Heart left ventricle (tissue), 13 donors: ENCODE measurements at regions not wholly inside any gene's neighbourhood (a gene's known extent, or its start where the extent isn't known, plus 50 kb on each side); places are given as distances from the start of the nearest gene placed in this dataset.

Experiments used
- POLR2A ChIP-seq, 2 donors: fragments of 450-650 bp; IDR thresholded peaks; one replicate each; pipeline ENCODE4 v1.6.1; 2017; ENCODE audit warnings: antibody characterized with exemption in 2 of 2, mild to moderate bottlenecking in 2 of 2, moderate library complexity in 2 of 2
- TF ChIP-seq, protein P1 (sequence below), 12 donors: fragments of 200-600 bp; sonication (generic) in 4 of 12; IDR thresholded peaks; one replicate each; pipeline versions ENCODE4 v1.5.0 to v1.8.0; 2018 to 2022; ENCODE audit warnings: antibody characterized with exemption in 12 of 12, mild to moderate bottlenecking in 5 of 12
- donor health status: ischemic (EF 13 %, LVEDD 7.1; RV severe dilation, severe dysfunction).
- donor health status: DM: no; HTN: yes; CAD: no.
- donor health status: DM: no; HTN: no; CAD: no.
- donor health status: ischemic (EF 25% LVEDD 6.9; RV normal size, moderate dysfunction).
- donor health status: ischemic (EF 25% LVEDD 5.7; RV mildly dilated, moderate dysfunction).
- donor health status: ischemic (EF 35%, LVEDD 5.7; RV mildly dilated, moderate dysfunction).
- donor health status: nonischemic (EF 11% LVEDD 7.7; RV severe dilation, severe dysfunction).
- donor health status: DM: yes; HTN: yes; CAD: no.
- donor health status: PGD.
- donor health status: ischemic (EF 29% LVEDD 5.4; RV normal size, mild dysfunction).
- donor health status: nonischemic (EF 23%, LVEDD 6.1; RV moderate dilation, normal function).

DNA sequence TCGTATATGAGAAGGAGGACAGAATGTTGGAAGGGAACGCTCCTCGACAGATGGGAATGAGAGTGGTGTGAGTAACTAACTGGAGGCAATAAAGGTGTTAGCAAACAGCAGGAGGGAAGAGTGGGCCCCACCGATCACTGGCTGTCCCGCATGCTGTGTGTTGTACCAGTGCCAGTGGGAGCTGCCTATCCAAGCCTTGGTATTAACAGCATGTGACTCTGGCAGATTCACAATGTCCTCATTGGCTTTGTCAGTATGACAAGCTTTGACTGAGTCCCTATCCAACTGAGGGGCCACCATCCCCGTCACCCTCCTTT is 188.3 kb downstream of the NRIP1 start:
- TF ChIP-seq, protein P1, sequence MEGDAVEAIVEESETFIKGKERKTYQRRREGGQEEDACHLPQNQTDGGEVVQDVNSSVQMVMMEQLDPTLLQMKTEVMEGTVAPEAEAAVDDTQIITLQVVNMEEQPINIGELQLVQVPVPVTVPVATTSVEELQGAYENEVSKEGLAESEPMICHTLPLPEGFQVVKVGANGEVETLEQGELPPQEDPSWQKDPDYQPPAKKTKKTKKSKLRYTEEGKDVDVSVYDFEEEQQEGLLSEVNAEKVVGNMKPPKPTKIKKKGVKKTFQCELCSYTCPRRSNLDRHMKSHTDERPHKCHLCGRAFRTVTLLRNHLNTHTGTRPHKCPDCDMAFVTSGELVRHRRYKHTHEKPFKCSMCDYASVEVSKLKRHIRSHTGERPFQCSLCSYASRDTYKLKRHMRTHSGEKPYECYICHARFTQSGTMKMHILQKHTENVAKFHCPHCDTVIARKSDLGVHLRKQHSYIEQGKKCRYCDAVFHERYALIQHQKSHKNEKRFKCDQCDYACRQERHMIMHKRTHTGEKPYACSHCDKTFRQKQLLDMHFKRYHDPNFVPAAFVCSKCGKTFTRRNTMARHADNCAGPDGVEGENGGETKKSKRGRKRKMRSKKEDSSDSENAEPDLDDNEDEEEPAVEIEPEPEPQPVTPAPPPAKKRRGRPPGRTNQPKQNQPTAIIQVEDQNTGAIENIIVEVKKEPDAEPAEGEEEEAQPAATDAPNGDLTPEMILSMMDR (IDR thresholded peaks at IDR 0.05): no peak
- TF ChIP-seq POLR2A (IDR thresholded peaks at IDR 0.05): no peak
